ENCODE measurements at regions not wholly inside any gene's neighbourhood (a gene's known extent, or its start where the extent isn't known, plus 50 kb on each side); places are given as distances from the start of the nearest gene placed in this dataset.

DNA sequence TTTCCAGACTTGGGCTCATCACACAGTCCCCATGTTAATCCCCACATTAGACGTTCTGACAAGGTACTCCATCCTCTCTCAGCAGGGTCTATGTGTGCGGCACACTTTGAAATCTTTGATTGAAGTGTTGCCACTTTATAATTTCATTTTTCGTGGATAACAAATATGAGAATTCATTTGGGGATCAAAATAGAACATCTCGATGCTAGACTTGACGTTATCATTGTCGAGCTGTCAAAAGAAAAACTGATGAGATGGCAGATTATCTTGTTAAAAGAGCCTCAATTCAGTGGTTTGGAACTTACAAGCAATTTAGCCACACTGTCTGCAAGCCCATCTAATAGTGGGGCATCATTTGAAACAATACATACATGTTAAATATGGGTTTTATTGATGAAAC, 91.2 kb upstream of the SULT1C3 start:
- WGBS, 4 donors = 74 to 79% (median 75%) methylated on average over 6 of the region's 6 CpGs
- Histone ChIP-seq H3K9me3 (no peaks in the 10 kb centered on the region), H3K4me1 (no peaks in the 10 kb centered on the region), H3K27ac (no peak overlapping the region), H3K36me3 (no peaks in the 10 kb centered on the region), H3K27me3 (no peaks in the 10 kb centered on the region), H3K4me3 (no peak overlapping the region)
- DNase-seq (no peak), ATAC-seq (no peak)
- intact Hi-C loops (cut with DNase I) = no loop called here
- TF ChIP-seq, protein P1, sequence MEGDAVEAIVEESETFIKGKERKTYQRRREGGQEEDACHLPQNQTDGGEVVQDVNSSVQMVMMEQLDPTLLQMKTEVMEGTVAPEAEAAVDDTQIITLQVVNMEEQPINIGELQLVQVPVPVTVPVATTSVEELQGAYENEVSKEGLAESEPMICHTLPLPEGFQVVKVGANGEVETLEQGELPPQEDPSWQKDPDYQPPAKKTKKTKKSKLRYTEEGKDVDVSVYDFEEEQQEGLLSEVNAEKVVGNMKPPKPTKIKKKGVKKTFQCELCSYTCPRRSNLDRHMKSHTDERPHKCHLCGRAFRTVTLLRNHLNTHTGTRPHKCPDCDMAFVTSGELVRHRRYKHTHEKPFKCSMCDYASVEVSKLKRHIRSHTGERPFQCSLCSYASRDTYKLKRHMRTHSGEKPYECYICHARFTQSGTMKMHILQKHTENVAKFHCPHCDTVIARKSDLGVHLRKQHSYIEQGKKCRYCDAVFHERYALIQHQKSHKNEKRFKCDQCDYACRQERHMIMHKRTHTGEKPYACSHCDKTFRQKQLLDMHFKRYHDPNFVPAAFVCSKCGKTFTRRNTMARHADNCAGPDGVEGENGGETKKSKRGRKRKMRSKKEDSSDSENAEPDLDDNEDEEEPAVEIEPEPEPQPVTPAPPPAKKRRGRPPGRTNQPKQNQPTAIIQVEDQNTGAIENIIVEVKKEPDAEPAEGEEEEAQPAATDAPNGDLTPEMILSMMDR (IDR thresholded peaks at IDR 0.05) = no peak
- no peak for TF ChIP-seq POLR2A (IDR thresholded peaks at IDR 0.05)

DNA sequence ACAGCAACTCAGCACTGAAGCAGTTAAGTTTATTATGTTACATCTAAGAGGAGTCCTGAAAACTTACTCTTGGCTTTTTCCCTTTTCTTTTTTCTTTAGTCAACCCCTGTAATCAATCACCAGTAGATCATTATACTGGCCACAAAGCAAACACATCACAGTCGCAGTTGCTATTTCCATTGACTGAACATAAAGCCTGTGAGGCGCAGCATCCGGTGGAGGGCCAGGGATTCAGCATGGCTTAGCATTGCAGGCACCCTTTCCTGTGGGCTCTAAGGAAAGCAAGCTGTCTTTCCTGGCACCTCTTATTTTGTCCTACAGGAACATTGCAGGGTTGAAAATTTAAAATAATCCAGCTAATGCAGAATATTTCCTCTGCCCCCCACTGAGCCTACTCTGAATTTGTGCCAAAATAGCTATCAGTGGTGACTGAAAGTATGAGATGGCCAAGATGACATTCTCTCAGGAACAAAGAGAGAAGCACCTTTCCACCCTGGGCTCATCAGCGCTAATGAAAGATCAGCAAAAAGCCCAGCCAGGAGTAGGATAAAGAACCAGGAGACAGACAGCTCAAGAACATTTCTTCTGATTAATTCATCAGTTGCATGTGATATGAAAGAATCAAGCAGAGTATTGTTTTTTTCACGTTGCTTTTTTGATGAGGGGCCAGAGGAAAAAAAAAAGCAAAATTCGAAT, 85.3 kb upstream of the SULT1C3 start:
- Histone ChIP-seq H3K9me3 (no peaks in the 10 kb centered on the region), H3K36me3 (no peaks in the 10 kb centered on the region), H3K4me1 (no peaks in the 10 kb centered on the region), H3K27me3 (no peaks in the 10 kb centered on the region), H3K27ac (no peak overlapping the region), H3K4me3 (no peak overlapping the region)
- no peak for TF ChIP-seq POLR2A (IDR thresholded peaks at IDR 0.05)
- TF ChIP-seq, protein P1 (IDR thresholded peaks at IDR 0.05) = no peak
- DNase-seq = no peak
- intact Hi-C loops (cut with DNase I) = no loop called here
- ATAC-seq = no peak
- WGBS, 4 donors = 71 to 81% (median 75%) methylated on average over 6 of the region's 6 CpGs

DNA sequence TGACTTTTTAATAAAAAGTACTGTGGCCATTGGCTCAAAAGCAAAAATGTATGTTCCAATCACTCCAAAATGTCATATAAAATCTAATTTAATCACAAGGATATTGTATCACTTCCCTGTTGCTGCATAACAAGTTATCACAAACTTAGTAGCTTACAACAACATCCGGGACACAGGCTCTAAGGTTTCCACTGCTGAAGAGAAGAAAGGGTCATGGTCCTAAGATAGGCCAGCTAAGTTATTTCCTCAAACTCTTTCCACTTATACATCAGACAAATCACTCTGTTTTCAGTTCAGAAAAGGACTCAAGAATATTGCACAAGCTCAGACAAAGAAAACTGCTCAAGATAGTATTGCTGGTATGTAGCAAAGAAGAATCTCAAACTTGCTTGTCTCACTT, 78.5 kb upstream of the SULT1C3 start:
- no peaks in the 10 kb centered on the region for H3K9me3 ChIP-seq
- ATAC-seq (no peak), DNase-seq (no peak)
- intact Hi-C loops (cut with DNase I) = no loop called here
- no peak overlapping the region for H3K27ac ChIP-seq
- no peak overlapping the region for H3K4me3 ChIP-seq
- WGBS, 4 donors = 59 to 85% (median 68%) methylated on average over 1 of the region's 1 CpG
- H3K4me1 ChIP-seq = no peaks in the 10 kb centered on the region
- peaks cover 0 to 4% (median 0%) of the 10 kb centered on the region in 9 donors for H3K27me3 ChIP-seq
- TF ChIP-seq, protein P1 (IDR thresholded peaks at IDR 0.05) = no peak
- TF ChIP-seq POLR2A (IDR thresholded peaks at IDR 0.05) = no peak
- H3K36me3 ChIP-seq = no peaks in the 10 kb centered on the region

DNA sequence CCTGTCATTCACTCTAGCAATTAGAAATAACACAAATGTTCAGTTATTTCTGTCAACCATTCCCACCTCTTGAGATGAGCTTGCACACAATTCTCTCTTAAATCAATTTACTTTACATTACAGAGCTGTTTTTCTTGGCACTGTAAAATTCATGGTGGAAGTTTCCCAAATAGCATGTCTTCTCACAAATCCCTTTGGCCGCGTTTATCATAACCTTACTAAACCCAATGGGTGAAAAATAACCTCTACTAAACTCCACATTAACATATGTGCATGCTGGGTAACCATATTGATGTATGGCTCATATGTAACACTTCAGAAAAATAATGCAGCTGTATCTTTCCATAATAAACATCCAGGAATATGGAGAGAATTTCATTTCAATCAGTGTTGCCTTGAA, 75.5 kb upstream of the SULT1C3 start:
- DNase-seq (no peak), ATAC-seq (no peak)
- Histone ChIP-seq H3K27me3 (peaks cover 0 to 4% (median 0%) of the 10 kb centered on the region in 9 donors), H3K4me1 (no peaks in the 10 kb centered on the region), H3K4me3 (no peak overlapping the region), H3K27ac (no peak overlapping the region), H3K36me3 (no peaks in the 10 kb centered on the region), H3K9me3 (no peaks in the 10 kb centered on the region)
- no peak for TF ChIP-seq POLR2A (IDR thresholded peaks at IDR 0.05)
- TF ChIP-seq, protein P1 (IDR thresholded peaks at IDR 0.05) = no peak
- intact Hi-C loops (cut with DNase I) = no loop called here
- WGBS, 4 donors = 59 to 79% (median 71%) methylated on average over 2 of the region's 2 CpGs

Data from heart left ventricle (tissue), 16 donors.